Naive thymus-derived CD8-positive, alpha-beta T cell (primary cell): ENCODE measurements at regions not wholly inside any gene's neighbourhood (a gene's known extent, or its start where the extent isn't known, plus 50 kb on each side); places are given as distances from the start of the nearest gene placed in this dataset.

ENCODE experiments used
- ATAC-seq, 2 donors: fragments of 150-1000 bp; cut with Tn5 transposase in 1 of 2; sonication (Bioruptor Pico), chemical (Tn5 transposase) in 1 of 2; 1 replicate in 1 of 2; 2 replicates in 1 of 2; pipeline ENCODE4 v1.10.0; 2021; ENCODE audit warnings: mild to moderate bottlenecking in 2 of 2, moderate library complexity in 2 of 2
- POLR2A ChIA-PET: fragments of 350-600 bp; sonication (Branson Sonifier 250); formaldehyde crosslinking; loops from one replicate; lab custom pipeline; 2021; ENCODE audit warnings: antibody characterized with exemption; lab: Charles Lee
- DNase-seq, 10 donors: peaks; one replicate each; pipeline versions ENCODE4 v3.0.0 to v3.0.0-alpha.2; 2020 to 2022
- H3K27ac Mint-ChIP-seq, 10 donors: one replicate each; pipeline ENCODE4 v1.8.0; 2020 to 2022; ENCODE audit warnings: mild to moderate bottlenecking in 10 of 10, mixed read lengths in 10 of 10, moderate library complexity in 4 of 10, inconsistent platforms in 1 of 10
- H3K27me3 Mint-ChIP-seq, 5 donors: one replicate each; pipeline ENCODE4 v1.8.0; 2021 to 2022; ENCODE audit warnings: mixed read lengths in 5 of 5
- H3K36me3 Mint-ChIP-seq, 3 donors: one replicate each; pipeline ENCODE4 v1.8.0; 2020 to 2022; ENCODE audit warnings: mixed read lengths in 3 of 3, mild to moderate bottlenecking in 2 of 3, inconsistent platforms in 1 of 3
- H3K4me1 Mint-ChIP-seq, 4 donors: one replicate each; pipeline ENCODE4 v1.8.0; 2021 to 2022; ENCODE audit warnings: mixed read lengths in 4 of 4
- H3K4me3 Mint-ChIP-seq, 10 donors: one replicate each; pipeline ENCODE4 v1.8.0; 2020 to 2022; ENCODE audit warnings: mild to moderate bottlenecking in 10 of 10, mixed read lengths in 10 of 10, moderate library complexity in 6 of 10, inconsistent platforms in 1 of 10
- H3K9me3 Mint-ChIP-seq, 9 donors: one replicate each; pipeline ENCODE4 v1.8.0; 2020 to 2022; ENCODE audit warnings: mixed read lengths in 9 of 9, mild to moderate bottlenecking in 3 of 9, inconsistent platforms in 1 of 9, moderate library complexity in 1 of 9

DNA sequence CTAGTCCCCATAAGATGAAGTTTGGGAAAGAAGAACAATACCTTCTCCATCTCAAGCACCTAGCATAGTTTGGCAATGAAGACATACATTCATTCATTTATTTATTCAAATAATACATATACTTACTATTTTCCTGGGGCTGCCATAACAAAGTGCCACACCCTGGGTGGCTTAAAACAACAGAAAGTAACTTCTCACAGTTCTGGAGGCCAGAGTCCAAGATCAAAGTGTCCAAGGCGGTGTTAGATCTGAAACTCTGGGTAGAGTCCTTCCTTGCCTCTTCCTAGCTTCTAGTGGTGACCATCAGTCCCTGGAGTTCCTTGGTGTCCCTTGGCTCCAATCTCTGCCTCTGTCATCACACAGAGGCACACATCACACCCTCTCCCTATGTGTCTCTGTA, 112.1 kb upstream of the IGSF21 start:
- Mint-ChIP-seq H3K4me1 (peaks cover 0 to 2% (median 0%) of the 10 kb centered on the region in 4 donors), H3K27ac (no peak overlapping the region), H3K9me3 (peaks cover 0 to 3% (median 0%) of the 10 kb centered on the region in 9 donors), H3K27me3 (peaks cover 3 to 16% (median 8%) of the 10 kb centered on the region in 5 donors), H3K36me3 (no peaks in the 10 kb centered on the region), H3K4me3 (no peak overlapping the region)
- POLR2A ChIA-PET, result no interaction called here
- ATAC-seq (no peak), DNase-seq (no peak)

DNA sequence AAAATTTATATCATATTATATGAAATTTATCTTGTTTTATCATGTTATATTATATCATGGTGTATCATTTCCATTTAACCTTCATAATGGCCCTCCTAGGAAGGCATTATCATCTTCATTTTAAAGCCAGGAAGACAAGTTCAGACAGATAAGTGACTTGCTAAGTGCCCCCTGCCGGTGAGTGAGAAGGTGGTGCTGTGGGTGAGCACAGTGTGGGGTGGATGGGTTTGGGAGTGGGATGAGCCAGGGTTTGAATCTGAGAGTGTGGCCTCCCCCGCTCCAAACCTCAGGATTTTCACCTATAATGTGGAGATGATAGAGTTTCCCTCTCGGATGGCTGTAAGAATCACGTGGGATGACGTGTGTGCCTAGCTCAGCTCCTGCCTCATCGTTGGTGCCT, 108.7 kb upstream of the IGSF21 start:
- Mint-ChIP-seq H3K27ac (no peak overlapping the region), H3K9me3 (peaks cover 0 to 4% (median 0%) of the 10 kb centered on the region in 9 donors), H3K36me3 (no peaks in the 10 kb centered on the region), H3K27me3 (peaks cover 6 to 34% (median 11%) of the 10 kb centered on the region in 5 donors), H3K4me3 (no peak overlapping the region), H3K4me1 (no peaks in the 10 kb centered on the region)
- ATAC-seq (no peak), DNase-seq (no peak)
- POLR2A ChIA-PET, result no interaction called here

DNA sequence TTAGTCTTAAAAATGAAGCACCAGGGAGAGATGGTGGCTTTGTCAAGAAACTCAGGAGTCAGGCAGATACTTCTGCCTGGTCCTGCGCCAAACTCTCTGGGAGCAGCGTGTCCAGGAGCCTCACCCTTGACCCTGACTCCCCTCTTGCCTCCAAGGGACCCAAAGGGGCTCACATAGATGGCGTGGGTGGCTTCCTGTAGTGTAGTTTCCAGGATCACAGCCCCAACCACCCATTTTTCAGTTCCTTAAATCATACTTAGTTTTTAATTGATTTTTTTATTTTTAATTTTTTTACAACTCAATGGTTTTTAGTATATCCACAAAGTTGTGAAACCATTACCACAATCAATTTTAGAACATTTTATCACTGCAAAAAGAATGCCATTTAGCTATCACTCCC, 107.7 kb upstream of the IGSF21 start:
- Mint-ChIP-seq H3K9me3 (peaks cover 0 to 4% (median 0%) of the 10 kb centered on the region in 9 donors), H3K27ac (no peak overlapping the region), H3K4me1 (no peaks in the 10 kb centered on the region), H3K36me3 (no peaks in the 10 kb centered on the region), H3K4me3 (no peak overlapping the region), H3K27me3 (peaks cover 6 to 44% (median 13%) of the 10 kb centered on the region in 5 donors)
- DNase-seq (no peak), ATAC-seq (no peak)
- POLR2A ChIA-PET, result no interaction called here

DNA sequence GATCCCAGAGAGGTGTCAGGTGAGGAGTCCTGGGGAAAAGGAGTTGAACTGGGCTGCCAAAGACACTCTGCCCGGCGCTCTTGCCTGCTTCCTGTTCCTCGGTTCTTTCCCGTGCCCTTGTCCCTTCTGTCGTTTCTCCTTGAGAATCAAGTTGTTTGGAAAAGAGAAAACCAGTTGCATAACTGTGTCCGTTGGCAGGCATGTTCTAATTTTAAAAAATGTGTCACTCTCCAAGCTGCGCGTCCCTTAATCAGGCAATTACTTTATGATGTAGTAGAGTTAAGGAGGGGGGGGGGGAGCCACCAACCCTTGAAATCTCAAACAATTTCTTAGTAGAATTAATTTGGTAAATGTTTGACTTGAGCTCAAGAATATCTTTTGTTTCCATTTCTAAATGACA, 105.9 kb upstream of the IGSF21 start:
- DNase-seq, result no peak
- H3K4me1 Mint-ChIP-seq, result no peaks in the 10 kb centered on the region
- H3K9me3 Mint-ChIP-seq, result peaks cover 0 to 4% (median 0%) of the 10 kb centered on the region in 9 donors
- POLR2A ChIA-PET, result no interaction called here
- H3K36me3 Mint-ChIP-seq, result no peaks in the 10 kb centered on the region
- H3K27me3 Mint-ChIP-seq, result peaks cover 3 to 54% (median 21%) of the 10 kb centered on the region in 5 donors
- no peak overlapping the region for H3K27ac Mint-ChIP-seq
- no peak overlapping the region for H3K4me3 Mint-ChIP-seq
- ATAC-seq, result no peak

DNA sequence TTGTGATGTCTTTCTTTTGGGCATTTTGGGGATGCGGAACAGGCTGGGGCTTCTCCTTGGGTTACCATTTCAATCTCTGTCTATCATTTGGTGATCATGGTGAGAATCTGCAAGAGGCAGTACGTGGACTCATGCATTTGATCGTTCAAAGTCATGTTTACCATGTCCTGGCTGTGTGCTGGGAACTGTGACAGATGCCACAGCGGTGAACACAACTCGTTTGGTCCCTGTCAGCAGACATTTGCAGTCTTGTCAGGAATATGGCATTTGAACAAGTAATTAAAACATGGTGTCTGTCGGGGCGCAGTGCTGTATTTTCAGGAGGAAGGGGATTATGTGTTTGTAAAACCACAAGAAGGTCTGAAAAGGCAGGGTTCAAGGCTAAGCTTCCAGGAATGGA, 103.3 kb upstream of the IGSF21 start:
- Mint-ChIP-seq H3K4me3 (no peak overlapping the region), H3K36me3 (no peaks in the 10 kb centered on the region), H3K9me3 (peaks cover 0 to 4% (median 0%) of the 10 kb centered on the region in 9 donors), H3K4me1 (no peaks in the 10 kb centered on the region), H3K27me3 (peaks cover 10 to 74% (median 26%) of the 10 kb centered on the region in 5 donors), H3K27ac (peak overlapping the region in 2 of 10 donors; percentile 31 to 35)
- no peak for ATAC-seq
- POLR2A ChIA-PET, result no interaction called here
- no peak for DNase-seq

DNA sequence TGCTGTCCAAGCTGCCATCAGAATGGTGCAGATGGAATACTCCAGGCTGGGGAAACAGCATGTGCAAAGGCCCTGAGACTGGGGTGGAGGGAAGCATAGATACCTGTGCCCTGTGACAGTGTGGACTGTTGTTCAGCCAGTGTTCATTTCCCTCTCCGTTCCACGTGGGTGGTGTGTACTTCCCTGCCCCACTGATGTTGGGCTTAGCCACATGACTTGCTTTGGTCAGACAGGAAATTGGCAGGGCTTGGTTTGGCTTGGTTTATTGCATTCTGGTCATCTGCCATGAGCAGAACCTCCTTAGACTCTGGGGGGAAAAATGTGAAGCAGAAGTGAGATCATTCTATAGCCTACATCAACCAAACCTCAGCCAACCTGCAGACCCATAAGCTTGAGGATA, 102.4 kb upstream of the IGSF21 start:
- Mint-ChIP-seq H3K4me3 (no peak overlapping the region), H3K9me3 (peaks cover 0 to 4% (median 0%) of the 10 kb centered on the region in 9 donors), H3K27ac (no peak overlapping the region), H3K27me3 (peaks cover 10 to 80% (median 26%) of the 10 kb centered on the region in 5 donors), H3K4me1 (no peaks in the 10 kb centered on the region), H3K36me3 (no peaks in the 10 kb centered on the region)
- POLR2A ChIA-PET, result no interaction called here
- ATAC-seq (no peak), DNase-seq (no peak)

DNA sequence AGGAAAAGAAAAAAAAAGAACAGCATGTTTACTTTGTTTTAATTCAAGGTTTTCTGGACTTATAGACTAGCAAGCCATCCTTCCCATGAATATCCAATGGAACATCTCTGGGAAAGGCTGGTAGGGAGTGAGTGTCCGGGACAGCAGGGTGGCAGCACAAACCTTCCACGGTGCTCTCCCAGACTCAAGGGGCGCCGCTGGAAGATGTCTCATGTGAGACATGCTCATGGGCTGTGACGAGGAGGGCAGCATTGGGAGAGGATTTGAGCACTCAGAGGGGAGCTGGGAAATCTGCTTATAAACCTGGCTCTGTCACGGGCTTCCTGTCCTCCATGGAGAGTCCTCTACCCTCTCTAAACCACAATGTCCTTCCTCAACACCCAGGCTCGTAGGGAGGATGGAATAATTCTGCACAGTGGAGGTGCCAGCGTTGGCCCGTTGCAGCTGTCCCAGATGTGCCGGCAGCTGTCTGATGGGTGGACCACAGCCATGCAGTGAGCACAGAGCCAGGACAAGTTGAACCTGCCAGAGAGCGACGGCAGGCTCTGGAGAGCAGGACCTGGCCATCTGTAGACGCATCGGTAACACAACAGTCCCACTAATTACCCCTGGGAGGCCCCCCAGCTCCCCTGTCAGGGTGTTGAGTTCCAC, 100.1 kb upstream of the IGSF21 start:
- DNase-seq (no peak), ATAC-seq (no peak)
- Mint-ChIP-seq H3K4me1 (no peaks in the 10 kb centered on the region), H3K36me3 (no peaks in the 10 kb centered on the region), H3K27me3 (peaks cover 14 to 76% (median 35%) of the 10 kb centered on the region in 5 donors), H3K4me3 (no peak overlapping the region), H3K27ac (no peak overlapping the region), H3K9me3 (peaks cover 0 to 5% (median 0%) of the 10 kb centered on the region in 9 donors)
- POLR2A ChIA-PET, result no interaction called here

DNA sequence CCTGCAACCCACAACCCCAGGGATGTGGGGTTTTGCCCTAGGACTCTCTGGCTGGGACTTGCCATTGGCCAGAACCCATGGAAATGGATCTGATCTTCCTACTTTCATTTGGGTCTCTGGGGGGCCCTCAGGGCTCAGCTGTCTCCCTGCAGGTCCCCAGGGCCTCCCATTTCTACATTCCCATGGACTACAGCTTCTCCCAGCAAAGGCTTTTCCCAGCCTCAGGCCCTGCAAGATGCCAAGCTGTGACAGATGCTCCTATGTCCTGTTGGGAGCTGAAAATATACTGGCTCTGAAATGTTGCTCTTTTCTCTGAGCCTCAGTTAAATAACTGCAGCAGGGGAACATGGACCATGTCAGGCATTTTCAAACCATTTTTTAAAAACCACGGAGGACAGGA, 99.5 kb upstream of the IGSF21 start:
- POLR2A ChIA-PET, result no interaction called here
- ATAC-seq (no peak), DNase-seq (no peak)
- H3K36me3 Mint-ChIP-seq, result no peaks in the 10 kb centered on the region
- H3K4me1 Mint-ChIP-seq, result no peaks in the 10 kb centered on the region
- peaks cover 14 to 72% (median 34%) of the 10 kb centered on the region in 5 donors for H3K27me3 Mint-ChIP-seq
- H3K27ac Mint-ChIP-seq, result peak overlapping the region in 1 of 10 donors; percentile 31
- no peak overlapping the region for H3K4me3 Mint-ChIP-seq
- H3K9me3 Mint-ChIP-seq, result peaks cover 0 to 5% (median 0%) of the 10 kb centered on the region in 9 donors

DNA sequence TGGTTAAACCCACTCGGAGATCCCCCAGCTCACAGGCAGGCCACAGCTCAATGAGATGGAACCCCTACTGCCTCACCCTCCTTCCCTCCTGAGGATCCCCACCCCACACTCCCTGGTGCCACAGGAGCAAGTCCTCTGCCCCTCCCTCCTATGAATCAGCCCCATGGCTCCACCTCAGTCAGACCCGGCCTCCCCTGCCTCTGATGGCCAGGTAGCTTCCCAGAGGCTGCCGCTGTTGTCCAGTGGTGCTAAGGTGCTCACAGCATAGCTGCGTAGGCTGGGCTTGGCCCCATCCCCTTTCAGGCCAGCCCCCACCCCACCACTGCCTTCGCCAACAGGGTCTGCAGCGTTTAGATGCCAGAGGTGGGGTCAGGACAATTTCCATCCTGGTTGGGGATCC, 98.5 kb upstream of the IGSF21 start:
- H3K27me3 Mint-ChIP-seq, result peaks cover 11 to 70% (median 32%) of the 10 kb centered on the region in 5 donors

DNA sequence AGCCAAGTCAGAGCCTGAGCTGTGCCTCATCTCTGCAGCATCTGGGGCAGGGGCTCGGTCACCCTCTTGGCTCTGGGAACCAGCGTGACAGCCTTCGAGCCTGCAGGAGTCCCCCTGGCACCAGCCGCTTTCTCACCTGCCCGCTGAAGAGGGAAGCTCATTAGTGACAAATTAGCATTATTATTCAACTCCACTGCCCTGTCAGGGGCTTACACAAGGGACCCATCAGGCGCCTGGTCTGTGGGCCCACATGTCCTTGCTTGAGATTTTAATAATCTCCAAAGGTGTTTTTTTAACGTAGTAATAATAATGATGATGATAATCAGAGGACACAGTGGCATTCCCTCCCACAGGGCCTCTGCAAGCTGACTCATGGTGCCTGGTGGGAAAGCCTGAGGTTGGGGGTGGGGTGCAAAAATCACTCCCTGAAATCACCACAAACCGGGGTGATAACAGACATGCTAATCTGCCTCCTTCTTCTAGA, 98.1 kb upstream of the IGSF21 start:
- no peaks in the 10 kb centered on the region for H3K36me3 Mint-ChIP-seq
- no peak overlapping the region for H3K27ac Mint-ChIP-seq
- ATAC-seq, result no peak
- H3K4me1 Mint-ChIP-seq, result no peaks in the 10 kb centered on the region
- H3K4me3 Mint-ChIP-seq, result no peak overlapping the region
- H3K27me3 Mint-ChIP-seq, result peaks cover 11 to 70% (median 35%) of the 10 kb centered on the region in 5 donors
- H3K9me3 Mint-ChIP-seq, result peaks cover 0 to 5% (median 0%) of the 10 kb centered on the region in 9 donors
- POLR2A ChIA-PET, result interaction anchor here (0.7 kb wide), 1 partner anchor 1062 kb away, joined by 3 read pairs; no protein-coding TSS in a partner anchor
- DNase-seq, result no peak

More for the DNA sequence above, 98.5 kb upstream of the IGSF21 start:
- DNase-seq (no peak), ATAC-seq (no peak)
- Mint-ChIP-seq H3K9me3 (peaks cover 0 to 5% (median 0%) of the 10 kb centered on the region in 9 donors), H3K4me3 (no peak overlapping the region), H3K4me1 (no peaks in the 10 kb centered on the region), H3K36me3 (no peaks in the 10 kb centered on the region), H3K27ac (no peak overlapping the region)
- POLR2A ChIA-PET, result interaction anchor here (0.7 kb wide), 1 partner anchor 1063 kb away, joined by 3 read pairs; no protein-coding TSS in a partner anchor

DNA sequence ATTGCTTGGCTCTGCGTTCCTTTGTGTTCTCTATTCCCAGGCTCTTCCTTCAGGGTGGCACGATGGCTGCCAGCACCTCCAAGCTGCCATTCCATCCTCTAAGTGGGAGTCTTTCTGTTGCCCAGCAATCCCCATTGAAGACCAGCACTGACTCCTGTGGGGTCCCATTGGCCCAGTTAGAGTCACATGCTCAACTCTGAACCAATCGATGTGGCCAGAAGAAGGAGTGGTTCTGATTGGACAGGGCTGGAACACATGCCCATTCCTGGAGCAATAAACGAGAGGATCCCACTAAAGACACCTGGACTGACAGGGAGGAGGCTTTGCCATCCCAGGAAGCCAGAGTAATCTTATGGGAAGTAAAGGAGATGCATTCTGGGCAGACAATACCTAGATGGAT, 97.2 kb upstream of the IGSF21 start:
- Mint-ChIP-seq H3K4me3 (no peak overlapping the region), H3K27ac (no peak overlapping the region)
- no peak for ATAC-seq

DNA sequence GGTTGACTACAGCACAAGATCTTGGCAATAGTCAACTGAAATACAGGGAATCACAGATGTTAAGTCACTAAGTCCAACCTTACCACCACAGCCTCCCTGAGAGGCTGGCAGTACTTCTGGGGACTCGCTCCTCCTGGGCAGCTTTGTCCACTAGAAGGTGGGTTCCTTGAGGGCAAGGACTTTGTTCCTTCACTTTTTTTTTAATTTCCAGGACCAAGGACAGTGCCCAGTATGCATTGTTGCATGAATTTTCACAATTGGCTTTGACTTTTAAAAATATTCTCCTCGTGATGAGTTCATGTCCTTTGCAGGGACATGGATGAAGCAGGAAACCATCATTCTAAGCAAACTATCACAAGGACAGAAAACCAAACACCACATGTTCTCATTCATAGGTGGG, 96.7 kb upstream of the IGSF21 start:
- no peak overlapping the region for H3K4me3 Mint-ChIP-seq
- no peaks in the 10 kb centered on the region for H3K36me3 Mint-ChIP-seq
- H3K4me1 Mint-ChIP-seq, result peaks cover 0 to 1% (median 0%) of the 10 kb centered on the region in 4 donors
- H3K27me3 Mint-ChIP-seq, result peaks cover 10 to 67% (median 38%) of the 10 kb centered on the region in 5 donors
- no peak overlapping the region for H3K27ac Mint-ChIP-seq
- POLR2A ChIA-PET, result no interaction called here
- ATAC-seq, result no peak
- no peak for DNase-seq
- H3K9me3 Mint-ChIP-seq, result peaks cover 0 to 5% (median 0%) of the 10 kb centered on the region in 9 donors

More for the DNA sequence above, 97.2 kb upstream of the IGSF21 start:
- DNase-seq, result no peak
- H3K9me3 Mint-ChIP-seq, result peaks cover 0 to 5% (median 0%) of the 10 kb centered on the region in 9 donors
- peaks cover 0 to under 1% (median 0%) of the 10 kb centered on the region in 4 donors for H3K4me1 Mint-ChIP-seq
- peaks cover 11 to 70% (median 37%) of the 10 kb centered on the region in 5 donors for H3K27me3 Mint-ChIP-seq
- H3K36me3 Mint-ChIP-seq, result no peaks in the 10 kb centered on the region
- POLR2A ChIA-PET, result no interaction called here

DNA sequence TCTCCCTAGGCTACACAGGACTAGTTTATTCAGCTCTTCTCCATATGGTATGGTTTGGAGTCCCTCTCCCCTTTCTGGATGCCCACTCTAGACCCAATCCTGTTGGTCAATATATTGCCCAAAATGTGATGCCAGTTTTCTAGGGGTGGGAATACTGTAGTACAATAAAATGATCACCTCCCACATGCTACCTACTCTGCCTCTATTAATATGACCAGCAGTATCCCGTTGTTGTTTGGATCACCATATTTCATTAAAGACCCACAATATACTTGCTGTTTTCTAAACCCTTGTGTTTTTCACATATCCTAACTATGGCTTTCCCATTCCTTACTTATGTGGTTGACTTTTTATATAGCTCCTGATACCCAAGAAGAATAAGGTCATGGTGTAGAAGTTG, 95.9 kb upstream of the IGSF21 start:
- Mint-ChIP-seq H3K9me3 (peaks cover 0 to 5% (median 0%) of the 10 kb centered on the region in 9 donors), H3K4me3 (no peak overlapping the region), H3K27ac (no peak overlapping the region), H3K36me3 (no peaks in the 10 kb centered on the region), H3K4me1 (peaks cover 0 to 1% (median 0%) of the 10 kb centered on the region in 4 donors), H3K27me3 (peaks cover 10 to 67% (median 35%) of the 10 kb centered on the region in 5 donors)
- DNase-seq, result no peak
- no peak for ATAC-seq
- POLR2A ChIA-PET, result no interaction called here
